Neuronal stem cell (in vitro differentiated cells): ENCODE measurements at regions not wholly inside any gene's neighbourhood (a gene's known extent, or its start where the extent isn't known, plus 50 kb on each side); places are given as distances from the start of the nearest gene placed in this dataset.

Experiments
- DNase-seq: peaks from one replicate; pipeline ENCODE4 v3.0.0-alpha.2; 2013; ENCODE audit warnings: low spot score
- H2AFZ ChIP-seq: one replicate; pipeline ENCODE4 v1.6.1; 2013; ENCODE audit warnings: mild to moderate bottlenecking, low read length, inconsistent platforms
- H2AK5ac ChIP-seq: 2 replicates; pipeline ENCODE4 v1.6.1; 2013; ENCODE audit warnings: low read depth, mild to moderate bottlenecking, inconsistent platforms, low read length, moderate library complexity, mixed read lengths
- H2BK120ac ChIP-seq: 2 replicates; pipeline ENCODE4 v1.6.1; 2013; ENCODE audit warnings: low read depth, mild to moderate bottlenecking, inconsistent platforms, low read length, moderate library complexity, mixed read lengths
- H2BK12ac ChIP-seq: one replicate; pipeline ENCODE4 v1.6.1; 2013; ENCODE audit warnings: low read length, inconsistent platforms
- H2BK15ac ChIP-seq: 2 replicates; pipeline ENCODE4 v1.6.1; 2013; ENCODE audit warnings: mild to moderate bottlenecking, low read length, inconsistent platforms, mixed read lengths
- H2BK5ac ChIP-seq: one replicate; pipeline ENCODE4 v1.6.1; 2013; ENCODE audit warnings: inconsistent platforms, mild to moderate bottlenecking, low read length, moderate library complexity
- H3K14ac ChIP-seq: one replicate; pipeline ENCODE4 v1.6.1; 2013; ENCODE audit warnings: low read length, inconsistent platforms
- H3K18ac ChIP-seq: 2 replicates; pipeline ENCODE4 v1.6.1; 2013; ENCODE audit warnings: low read length, inconsistent platforms
- H3K23ac ChIP-seq: 2 replicates; pipeline ENCODE4 v1.6.1; 2013; ENCODE audit warnings: low read depth, mild to moderate bottlenecking, mixed read lengths, low read length, inconsistent platforms; ENCODE audit not compliant: poor library complexity
- H3K27ac ChIP-seq: replicated peaks from 3 replicates; pipeline ENCODE4 v1.5.1; 2013; ENCODE audit warnings: low read length, inconsistent platforms
- H3K27me3 ChIP-seq, 3 experiments: 2 replicates each; pipeline ENCODE4 v1.6.1; 2013; ENCODE audit warnings: low read length in 3 of 3, mild to moderate bottlenecking in 2 of 3, inconsistent platforms in 1 of 3, low read depth in 1 of 3, mixed read lengths in 1 of 3, moderate library complexity in 1 of 3; ENCODE audit not compliant: control insufficient read depth in 3 of 3, insufficient read depth in 3 of 3
- H3K36me3 ChIP-seq, 2 donors: replicated peaks in 1 of 2; 2 replicates each; pipeline ENCODE4 v1.6.1; 2013; ENCODE audit warnings: low read length in 2 of 2; ENCODE audit not compliant: control insufficient read depth in 2 of 2, insufficient read depth in 2 of 2
- H3K4ac ChIP-seq: 2 replicates; pipeline ENCODE4 v1.6.1; 2013; ENCODE audit warnings: inconsistent platforms, mild to moderate bottlenecking, low read length, moderate library complexity
- H3K4me1 ChIP-seq, 2 donors: 1 replicate in 1 of 2; 2 replicates in 1 of 2; pipeline ENCODE4 v1.6.1; 2013; ENCODE audit warnings: low read length in 2 of 2, low read depth in 1 of 2; ENCODE audit not compliant: control insufficient read depth in 2 of 2, insufficient read depth in 1 of 2
- H3K4me2 ChIP-seq: one replicate; pipeline ENCODE4 v1.6.1; 2013; ENCODE audit warnings: mild to moderate bottlenecking, low read length, inconsistent platforms; ENCODE audit not compliant: insufficient read depth, poor library complexity, severe bottlenecking
- H3K4me3 ChIP-seq, 2 donors: 2 replicates each; pipeline ENCODE4 v1.5.1; 2013; ENCODE audit warnings: low read length in 2 of 2, mild to moderate bottlenecking in 2 of 2, inconsistent platforms in 1 of 2, moderate library complexity in 1 of 2
- H3K79me1 ChIP-seq: one replicate; pipeline ENCODE4 v1.6.1; 2013; ENCODE audit warnings: low read depth, mild to moderate bottlenecking, inconsistent platforms, low read length, moderate library complexity
- H3K9ac ChIP-seq: one replicate; pipeline ENCODE4 v1.6.1; 2013; ENCODE audit warnings: mild to moderate bottlenecking, low read depth, low read length, inconsistent platforms; ENCODE audit not compliant: poor library complexity
- H3K9me3 ChIP-seq, 2 donors: replicated peaks in 1 of 2; 2 replicates each; pipeline versions ENCODE3 to v1.6.1; 2013; ENCODE audit warnings: low read length in 2 of 2, mild to moderate bottlenecking in 2 of 2, inconsistent platforms in 1 of 2, low read depth in 1 of 2, mixed read lengths in 1 of 2, moderate library complexity in 1 of 2; ENCODE audit not compliant: control insufficient read depth in 2 of 2, insufficient read depth in 1 of 2
- H4K8ac ChIP-seq: one replicate; pipeline ENCODE4 v1.6.1; 2013; ENCODE audit warnings: low read depth, mild to moderate bottlenecking, inconsistent platforms, low read length, moderate library complexity
- H4K91ac ChIP-seq: one replicate; pipeline ENCODE4 v1.6.1; 2013; ENCODE audit warnings: low read length, low read depth, mild to moderate bottlenecking, inconsistent platforms; ENCODE audit not compliant: poor library complexity
- WGBS, 2 donors: extraction: QIAGEN DNeasy Blood & Tissue Kit; methylation state at CpG; one replicate each; pipeline ENCODE4 v1.1.7; 2013; ENCODE audit warnings: missing lambda C conversion rate in 2 of 2, mixed read lengths in 1 of 2; ENCODE audit not compliant: insufficient read length in 2 of 2, insufficient replicate concordance in 1 of 2; ENCODE audit errors: extremely low coverage in 2 of 2; 5-methylcytosine and 5-hydroxymethylcytosine counted together

GRCh38 chr2:12620759-12621158 lies 96.0 kb upstream of the TRIB2 start:
- no peak overlapping the region for H3K4me2 ChIP-seq
- no peaks in the 10 kb centered on the region for H3K79me1 ChIP-seq
- no peak overlapping the region for H2BK12ac ChIP-seq
- WGBS, 2 donors: no CpG with 5 or more reads among the region's 2 CpGs
- H3K18ac ChIP-seq: no peak overlapping the region
- H3K27me3 ChIP-seq: no peaks in the 10 kb centered on the region
- H2BK5ac ChIP-seq: no peak overlapping the region
- no peaks in the 10 kb centered on the region for H3K9me3 ChIP-seq
- H3K27ac ChIP-seq: no peak overlapping the region
- H3K36me3 ChIP-seq: no peaks in the 10 kb centered on the region
- no peak overlapping the region for H3K14ac ChIP-seq
- no peak overlapping the region for H3K9ac ChIP-seq
- DNase-seq: no peak
- no peak overlapping the region for H3K23ac ChIP-seq
- peaks cover 7 to 15% of the 10 kb centered on the region in 2 donors for H3K4me1 ChIP-seq
- H2AFZ ChIP-seq: no peak overlapping the region
- no peak overlapping the region for H2AK5ac ChIP-seq
- no peak overlapping the region for H3K4ac ChIP-seq
- no peak overlapping the region for H3K4me3 ChIP-seq
- no peak overlapping the region for H2BK120ac ChIP-seq
- H4K91ac ChIP-seq: no peak overlapping the region
- no peak overlapping the region for H4K8ac ChIP-seq
- H2BK15ac ChIP-seq: no peak overlapping the region

- no peak overlapping the region for H2AK5ac ChIP-seq
- H3K4ac ChIP-seq: no peak overlapping the region
- no peak overlapping the region for H2BK15ac ChIP-seq
- H3K9me3 ChIP-seq: no peaks in the 10 kb centered on the region
- WGBS, 2 donors: no CpG with 5 or more reads among the region's 1 CpG
- H3K79me1 ChIP-seq: no peaks in the 10 kb centered on the region
- no peak overlapping the region for H3K27ac ChIP-seq
- H3K36me3 ChIP-seq: no peaks in the 10 kb centered on the region
- H3K23ac ChIP-seq: no peak overlapping the region
- H3K27me3 ChIP-seq: no peaks in the 10 kb centered on the region
- H3K9ac ChIP-seq: no peak overlapping the region
- H2AFZ ChIP-seq: no peak overlapping the region
- H4K8ac ChIP-seq: no peak overlapping the region
- H3K4me2 ChIP-seq: no peak overlapping the region
- H2BK120ac ChIP-seq: no peak overlapping the region
- no peak overlapping the region for H3K4me3 ChIP-seq
- H3K4me1 ChIP-seq: peaks cover 7 to 15% of the 10 kb centered on the region in 2 donors
- no peak overlapping the region for H3K14ac ChIP-seq
- H4K91ac ChIP-seq: no peak overlapping the region
- no peak overlapping the region for H2BK5ac ChIP-seq
- no peak overlapping the region for H3K18ac ChIP-seq
- DNase-seq: no peak
- H2BK12ac ChIP-seq: no peak overlapping the region
These were observed 93.7 kb upstream of the TRIB2 start for GRCh38 chr2:12623051-12623450.

DNA sequence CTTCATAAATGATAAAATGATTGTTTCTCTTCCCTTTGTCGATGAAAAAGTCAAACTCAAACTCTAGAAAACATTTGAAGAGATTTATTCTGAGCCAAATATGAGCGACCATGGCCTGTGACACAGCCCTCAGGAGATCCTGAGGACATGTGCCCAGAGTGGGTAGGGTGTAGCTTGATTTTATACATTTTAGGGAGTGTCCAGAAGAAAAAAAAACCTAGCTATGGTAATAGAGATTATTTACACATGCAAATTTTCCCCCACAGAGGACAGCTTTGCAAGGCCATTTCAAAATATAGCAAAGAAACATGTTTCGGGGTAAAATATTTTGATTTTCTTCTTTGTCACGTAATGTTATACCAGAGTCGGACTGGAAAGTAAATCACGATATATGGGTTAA lies 92.4 kb upstream of the TRIB2 start:
- Histone ChIP-seq H3K4me1 (peaks cover 7 to 15% of the 10 kb centered on the region in 2 donors), H2AFZ (no peak overlapping the region), H4K91ac (no peak overlapping the region), H4K8ac (no peak overlapping the region), H3K4me2 (no peak overlapping the region), H3K9ac (no peak overlapping the region), H3K9me3 (no peaks in the 10 kb centered on the region), H3K27ac (no peak overlapping the region), H3K4me3 (no peak overlapping the region), H2BK15ac (no peak overlapping the region), H3K4ac (no peak overlapping the region), H3K79me1 (no peaks in the 10 kb centered on the region), H3K36me3 (no peaks in the 10 kb centered on the region), H3K27me3 (no peaks in the 10 kb centered on the region), H2BK120ac (no peak overlapping the region), H3K14ac (no peak overlapping the region), H2BK12ac (no peak overlapping the region), H2BK5ac (no peak overlapping the region), H3K18ac (no peak overlapping the region), H3K23ac (no peak overlapping the region), H2AK5ac (no peak overlapping the region)
- no CpG with 5 or more reads among the region's 6 CpGs for WGBS, 2 donors
- DNase-seq: no peak

- H3K27me3 ChIP-seq: no peaks in the 10 kb centered on the region
- H2BK12ac ChIP-seq: no peak overlapping the region
- no peak overlapping the region for H3K4me2 ChIP-seq
- no peak overlapping the region for H2BK5ac ChIP-seq
- H2BK120ac ChIP-seq: no peak overlapping the region
- H3K9me3 ChIP-seq: no peaks in the 10 kb centered on the region
- no peak overlapping the region for H3K14ac ChIP-seq
- no peaks in the 10 kb centered on the region for H3K79me1 ChIP-seq
- H3K4me1 ChIP-seq: peaks cover 7 to 15% of the 10 kb centered on the region in 2 donors
- H3K4ac ChIP-seq: no peak overlapping the region
- H2AK5ac ChIP-seq: no peak overlapping the region
- no CpG with 5 or more reads among the region's 5 CpGs for WGBS, 2 donors
- no peak overlapping the region for H3K23ac ChIP-seq
- H3K9ac ChIP-seq: no peak overlapping the region
- H3K36me3 ChIP-seq: no peaks in the 10 kb centered on the region
- no peak overlapping the region for H4K91ac ChIP-seq
- H3K27ac ChIP-seq: peak overlapping the region; percentile 50
- H3K18ac ChIP-seq: no peak overlapping the region
- H2BK15ac ChIP-seq: no peak overlapping the region
- peak overlapping the region; percentile 45 for H2AFZ ChIP-seq
- no peak overlapping the region for H3K4me3 ChIP-seq
- H4K8ac ChIP-seq: no peak overlapping the region
- peak; percentile 23 for DNase-seq
These were observed 91.7 kb upstream of the TRIB2 start for GRCh38 chr2:12624905-12625598.
